ENCODE measurements at regions not wholly inside any gene's neighbourhood (a gene's known extent, or its start where the extent isn't known, plus 50 kb on each side); places are given as distances from the start of the nearest gene placed in this dataset.
A peak's percentile ranks its signal among the peaks of the same experiment; 100 is the strongest.
"Not testable (repeated sequence)": the region's sequence is repeated elsewhere in the genome, so short reads cannot be mapped to it uniquely, and the experiment has no call there.

GRCh38 chr9:115548609-115549260 is 430.8 kb upstream of the TNC start:
- no peak overlapping the region for H3K4me3 ChIP-seq (replicated peaks; ENCODE audit: low read depth, low read length)
- DNase-seq (ENCODE audit: extremely low read depth, low read depth): no peak
- no peak for TF ChIP-seq CTCF (IDR thresholded peaks at IDR 0.05; ENCODE audit: low read depth, low read length, missing control alignments)

GRCh38 chr9:115551396-115551795 is 433.4 kb upstream of the TNC start:
- no peak for TF ChIP-seq CTCF (IDR thresholded peaks at IDR 0.05; ENCODE audit: low read depth, low read length, missing control alignments)
- peak; percentile 52 for DNase-seq (ENCODE audit: extremely low read depth, low read depth)
- H3K4me3 ChIP-seq (replicated peaks; ENCODE audit: low read depth, low read length): no peak overlapping the region

GRCh38 chr9:115553060-115553773 is 435.3 kb upstream of the TNC start:
- DNase-seq (ENCODE audit: extremely low read depth, low read depth): no peak
- H3K4me3 ChIP-seq (replicated peaks; ENCODE audit: low read depth, low read length): no peak overlapping the region
- TF ChIP-seq CTCF (IDR thresholded peaks at IDR 0.05; ENCODE audit: low read depth, low read length, missing control alignments): no peak

- no peak for TF ChIP-seq CTCF (IDR thresholded peaks at IDR 0.05; ENCODE audit: low read depth, low read length, missing control alignments)
- DNase-seq (ENCODE audit: extremely low read depth, low read depth): no peak
- no peak overlapping the region for H3K4me3 ChIP-seq (replicated peaks; ENCODE audit: low read depth, low read length)
Observed at GRCh38 chr9:115556432-115556831, 438.5 kb upstream of the TNC start.

GRCh38 chr9:115575147-115575546 is 457.2 kb upstream of the TNC start:
- TF ChIP-seq CTCF (IDR thresholded peaks at IDR 0.05; ENCODE audit: low read depth, low read length, missing control alignments): no peak
- DNase-seq (ENCODE audit: extremely low read depth, low read depth): no peak
- no peak overlapping the region for H3K4me3 ChIP-seq (replicated peaks; ENCODE audit: low read depth, low read length)

GRCh38 chr9:115585458-115585857 is 467.5 kb upstream of the TNC start:
- not testable (repeated sequence) for H3K4me3 ChIP-seq (replicated peaks; ENCODE audit: low read depth, low read length); DNase-seq (ENCODE audit: extremely low read depth, low read depth)

- no peak for TF ChIP-seq CTCF (IDR thresholded peaks at IDR 0.05; ENCODE audit: low read depth, low read length, missing control alignments)
- DNase-seq (ENCODE audit: extremely low read depth, low read depth): no peak
- H3K4me3 ChIP-seq (replicated peaks; ENCODE audit: low read depth, low read length): no peak overlapping the region
Observed at GRCh38 chr9:115587310-115587709, 469.4 kb upstream of the TNC start.

Data from HFF-Myc (cell line).